ENCODE measurements at regions not wholly inside any gene's neighbourhood (a gene's known extent, or its start where the extent isn't known, plus 50 kb on each side); places are given as distances from the start of the nearest gene placed in this dataset.

GRCh38 chr22:49450498-49450897 is 377.2 kb downstream of the BRD1 start:
- H3K27me3 ChIP-seq (ENCODE audit: control insufficient read depth, insufficient read depth, low read length) = no peaks in the 10 kb centered on the region
- DNase-seq (ENCODE audit: low read depth) = no peak
- FAIRE-seq = no peak

GRCh38 chr22:49449811-49450446 is 377.7 kb downstream of the BRD1 start:
- DNase-seq (ENCODE audit: low read depth) = no peak
- H3K27me3 ChIP-seq (ENCODE audit: control insufficient read depth, insufficient read depth, low read length) = no peaks in the 10 kb centered on the region
- no peak overlapping the region for H3K4me3 ChIP-seq (ENCODE audit: low read depth, low read length)
- no peak for FAIRE-seq
- TF ChIP-seq CTCF (IDR thresholded peaks at IDR 0.05; ENCODE audit: insufficient read depth, low read length, severe bottlenecking) = no peak
- no peaks in the 10 kb centered on the region for H3K36me3 ChIP-seq (ENCODE audit: control insufficient read depth, insufficient read depth, low read length)

More at GRCh38 chr22:49450498-49450897, 377.2 kb downstream of the BRD1 start:
- Histone ChIP-seq H3K36me3 (ENCODE audit: control insufficient read depth, insufficient read depth, low read length) (no peaks in the 10 kb centered on the region), H3K4me3 (ENCODE audit: low read depth, low read length) (no peak overlapping the region)
- TF ChIP-seq CTCF (IDR thresholded peaks at IDR 0.05; ENCODE audit: insufficient read depth, low read length, severe bottlenecking) = no peak

GRCh38 chr22:49449377-49449776 is 378.3 kb downstream of the BRD1 start:
- FAIRE-seq = no peak
- no peak for TF ChIP-seq CTCF (IDR thresholded peaks at IDR 0.05; ENCODE audit: insufficient read depth, low read length, severe bottlenecking)

GRCh38 chr22:49448526-49448925 is 379.1 kb downstream of the BRD1 start:
- DNase-seq (ENCODE audit: low read depth) (no peak), FAIRE-seq (no peak)
- TF ChIP-seq CTCF (IDR thresholded peaks at IDR 0.05; ENCODE audit: insufficient read depth, low read length, severe bottlenecking) = no peak
- no peak overlapping the region for H3K4me3 ChIP-seq (ENCODE audit: low read depth, low read length)
- H3K36me3 ChIP-seq (ENCODE audit: control insufficient read depth, insufficient read depth, low read length) = no peaks in the 10 kb centered on the region
- H3K27me3 ChIP-seq (ENCODE audit: control insufficient read depth, insufficient read depth, low read length) = no peaks in the 10 kb centered on the region

More at GRCh38 chr22:49449377-49449776, 378.3 kb downstream of the BRD1 start:
- H3K4me3 ChIP-seq (ENCODE audit: low read depth, low read length) = no peak overlapping the region
- H3K36me3 ChIP-seq (ENCODE audit: control insufficient read depth, insufficient read depth, low read length) = no peaks in the 10 kb centered on the region
- no peaks in the 10 kb centered on the region for H3K27me3 ChIP-seq (ENCODE audit: control insufficient read depth, insufficient read depth, low read length)
- no peak for DNase-seq (ENCODE audit: low read depth)

GRCh38 chr22:49447837-49448236 is 379.8 kb downstream of the BRD1 start:
- TF ChIP-seq CTCF (IDR thresholded peaks at IDR 0.05; ENCODE audit: insufficient read depth, low read length, severe bottlenecking) = no peak
- Histone ChIP-seq H3K27me3 (ENCODE audit: control insufficient read depth, insufficient read depth, low read length) (no peaks in the 10 kb centered on the region), H3K4me3 (ENCODE audit: low read depth, low read length) (no peak overlapping the region), H3K36me3 (ENCODE audit: control insufficient read depth, insufficient read depth, low read length) (no peaks in the 10 kb centered on the region)
- DNase-seq (ENCODE audit: low read depth) (no peak), FAIRE-seq (no peak)

Measured in bronchial epithelial cell (primary cell).